ENCODE measurements at regions not wholly inside any gene's neighbourhood (a gene's known extent, or its start where the extent isn't known, plus 50 kb on each side); places are given as distances from the start of the nearest gene placed in this dataset.

- CTCF ChIA-PET, result interaction anchor here (1.3 kb wide), 1 partner anchor 24 kb away, joined by 5 read pairs; no protein-coding TSS in a partner anchor
- DNase-seq (ENCODE audit: extremely low spot score), result no peak
- TF ChIP-seq, protein P1, sequence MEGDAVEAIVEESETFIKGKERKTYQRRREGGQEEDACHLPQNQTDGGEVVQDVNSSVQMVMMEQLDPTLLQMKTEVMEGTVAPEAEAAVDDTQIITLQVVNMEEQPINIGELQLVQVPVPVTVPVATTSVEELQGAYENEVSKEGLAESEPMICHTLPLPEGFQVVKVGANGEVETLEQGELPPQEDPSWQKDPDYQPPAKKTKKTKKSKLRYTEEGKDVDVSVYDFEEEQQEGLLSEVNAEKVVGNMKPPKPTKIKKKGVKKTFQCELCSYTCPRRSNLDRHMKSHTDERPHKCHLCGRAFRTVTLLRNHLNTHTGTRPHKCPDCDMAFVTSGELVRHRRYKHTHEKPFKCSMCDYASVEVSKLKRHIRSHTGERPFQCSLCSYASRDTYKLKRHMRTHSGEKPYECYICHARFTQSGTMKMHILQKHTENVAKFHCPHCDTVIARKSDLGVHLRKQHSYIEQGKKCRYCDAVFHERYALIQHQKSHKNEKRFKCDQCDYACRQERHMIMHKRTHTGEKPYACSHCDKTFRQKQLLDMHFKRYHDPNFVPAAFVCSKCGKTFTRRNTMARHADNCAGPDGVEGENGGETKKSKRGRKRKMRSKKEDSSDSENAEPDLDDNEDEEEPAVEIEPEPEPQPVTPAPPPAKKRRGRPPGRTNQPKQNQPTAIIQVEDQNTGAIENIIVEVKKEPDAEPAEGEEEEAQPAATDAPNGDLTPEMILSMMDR (IDR thresholded peaks at IDR 0.05; ENCODE audit: control extremely low read depth, extremely low read depth, low read depth, missing control alignments), result no peak
- POLR2A ChIA-PET, result no interaction called here
These were observed 168.9 kb downstream of the SOCS6 start for GRCh38 chr18:70457788-70458187.

DNA sequence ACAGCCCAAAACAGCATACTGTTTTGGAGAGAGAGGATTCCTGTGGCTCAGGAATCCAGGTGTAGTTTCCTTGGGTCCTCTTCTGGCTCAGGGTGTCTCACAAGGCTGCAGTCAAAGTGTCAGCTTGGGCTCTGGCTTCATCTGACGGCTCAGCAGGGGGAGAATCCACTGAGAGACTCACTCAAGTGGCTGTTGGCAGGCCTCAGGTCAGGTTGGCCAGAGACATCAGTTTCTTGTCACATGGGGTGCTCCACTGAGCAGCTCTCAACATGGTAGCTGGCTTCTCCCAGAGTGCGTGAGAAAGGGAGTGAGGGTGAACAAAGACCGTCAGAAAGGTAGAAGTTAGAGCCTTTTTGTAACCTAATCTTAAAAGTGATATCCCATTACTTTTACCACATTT is 168.4 kb downstream of the SOCS6 start:
- POLR2A ChIA-PET, result no interaction called here

DNA sequence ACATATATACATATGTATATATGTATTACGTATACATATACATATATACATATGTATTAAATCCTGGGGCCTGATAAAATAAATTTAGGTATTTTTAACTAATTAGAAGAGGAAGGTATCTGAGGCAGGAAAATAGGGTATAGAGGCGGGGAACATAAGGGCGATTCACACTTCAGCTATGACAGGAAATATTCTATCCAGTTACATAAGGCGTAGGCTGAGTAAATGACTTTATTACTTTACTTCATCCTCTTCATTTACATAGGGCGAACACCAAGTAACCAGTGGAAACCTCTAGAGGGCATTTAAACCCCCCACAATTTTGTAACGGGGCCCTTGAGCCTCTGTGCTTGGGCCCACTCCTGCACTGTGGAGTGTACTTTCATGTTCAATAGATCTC is 167.5 kb downstream of the SOCS6 start:
- ChIA-PET CTCF (interaction anchor here (1.3 to 5.0 kb wide), 4 partner anchors 10 to 285 kb away, joined by 6 to 31 read pairs (median 18); no protein-coding TSS in a partner anchor), POLR2A (no interaction called here)
- TF ChIP-seq, protein P1 (IDR thresholded peaks at IDR 0.05; ENCODE audit: control extremely low read depth, extremely low read depth, low read depth, missing control alignments), result no peak
- no peak for DNase-seq (ENCODE audit: extremely low spot score)

More for the DNA sequence above, 168.4 kb downstream of the SOCS6 start:
- TF ChIP-seq, protein P1 (IDR thresholded peaks at IDR 0.05; ENCODE audit: control extremely low read depth, extremely low read depth, low read depth, missing control alignments), result no peak
- no peak for DNase-seq (ENCODE audit: extremely low spot score)
- CTCF ChIA-PET, result interaction anchor here (0.7 to 1.3 kb wide), 2 partner anchors 23 to 262 kb away, joined by 3 to 5 read pairs; no protein-coding TSS in a partner anchor

DNA sequence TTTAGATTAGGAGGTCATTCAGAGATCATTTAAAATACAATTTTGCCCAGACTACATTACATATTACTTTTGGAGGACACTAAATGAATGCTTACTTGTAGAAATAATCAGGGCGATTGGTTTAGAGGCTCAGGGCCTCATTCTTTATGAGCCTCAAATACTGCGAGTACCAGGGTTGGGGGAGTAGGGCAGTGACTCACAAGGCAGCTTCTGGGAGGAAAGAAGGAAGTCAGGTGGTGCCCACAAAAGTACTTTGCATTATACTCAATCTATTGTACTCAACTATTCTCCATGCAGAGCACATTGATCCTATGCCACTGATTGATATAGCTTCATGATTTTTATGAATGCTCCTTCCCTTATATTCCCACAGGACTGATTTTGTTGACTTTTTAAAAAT is 166.9 kb downstream of the SOCS6 start:
- ChIA-PET POLR2A (no interaction called here), CTCF (interaction anchor here (0.9 to 5.0 kb wide), 17 partner anchors 10 to 1605 kb away, joined by 3 to 31 read pairs (median 5); no protein-coding TSS in a partner anchor)
- TF ChIP-seq, protein P1 (IDR thresholded peaks at IDR 0.05; ENCODE audit: control extremely low read depth, extremely low read depth, low read depth, missing control alignments), result no peak
- DNase-seq (ENCODE audit: extremely low spot score), result no peak

- TF ChIP-seq, protein P1 (IDR thresholded peaks at IDR 0.05; ENCODE audit: control extremely low read depth, extremely low read depth, low read depth, missing control alignments), result peak; percentile 67
- DNase-seq (ENCODE audit: extremely low spot score), result peak; percentile 54
- ChIA-PET CTCF (interaction anchor here (0.6 to 5.0 kb wide), 28 partner anchors 9 to 1606 kb away, joined by 3 to 31 read pairs (median 3); no protein-coding TSS in a partner anchor), POLR2A (no interaction called here)
These were observed 166.0 kb downstream of the SOCS6 start for GRCh38 chr18:70454704-70455322.

GRCh38 chr18:70453058-70453775 is 164.4 kb downstream of the SOCS6 start:
- DNase-seq (ENCODE audit: extremely low spot score), result no peak
- ChIA-PET CTCF (interaction anchor here (0.8 to 5.0 kb wide), 10 partner anchors 7 to 282 kb away, joined by 3 to 31 read pairs (median 4); no protein-coding TSS in a partner anchor), POLR2A (no interaction called here)
- TF ChIP-seq, protein P1 (IDR thresholded peaks at IDR 0.05; ENCODE audit: control extremely low read depth, extremely low read depth, low read depth, missing control alignments), result no peak

Data from GM10248 (cell line).